GM18951 (cell line): ENCODE measurements at regions not wholly inside any gene's neighbourhood (a gene's known extent, or its start where the extent isn't known, plus 50 kb on each side); places are given as distances from the start of the nearest gene placed in this dataset.

Experiments used
- POLR2A ChIP-seq: IDR thresholded peaks from 4 replicates; pipeline ENCODE4 v1.6.1; 2011; ENCODE audit warnings: mild to moderate bottlenecking; ENCODE audit not compliant: insufficient read length, insufficient read depth; ENCODE audit errors: extremely low read depth
- in situ Hi-C: fragments of 300-500 bp; cut with MboI; formaldehyde crosslinking; loops from one replicate; pipeline ENCODE4 v1.12.0; 2022; ENCODE audit warnings: low sequenced_read_pairs, mixed read lengths, inconsistent platforms; ENCODE audit not compliant: unreplicated experiment

DNA sequence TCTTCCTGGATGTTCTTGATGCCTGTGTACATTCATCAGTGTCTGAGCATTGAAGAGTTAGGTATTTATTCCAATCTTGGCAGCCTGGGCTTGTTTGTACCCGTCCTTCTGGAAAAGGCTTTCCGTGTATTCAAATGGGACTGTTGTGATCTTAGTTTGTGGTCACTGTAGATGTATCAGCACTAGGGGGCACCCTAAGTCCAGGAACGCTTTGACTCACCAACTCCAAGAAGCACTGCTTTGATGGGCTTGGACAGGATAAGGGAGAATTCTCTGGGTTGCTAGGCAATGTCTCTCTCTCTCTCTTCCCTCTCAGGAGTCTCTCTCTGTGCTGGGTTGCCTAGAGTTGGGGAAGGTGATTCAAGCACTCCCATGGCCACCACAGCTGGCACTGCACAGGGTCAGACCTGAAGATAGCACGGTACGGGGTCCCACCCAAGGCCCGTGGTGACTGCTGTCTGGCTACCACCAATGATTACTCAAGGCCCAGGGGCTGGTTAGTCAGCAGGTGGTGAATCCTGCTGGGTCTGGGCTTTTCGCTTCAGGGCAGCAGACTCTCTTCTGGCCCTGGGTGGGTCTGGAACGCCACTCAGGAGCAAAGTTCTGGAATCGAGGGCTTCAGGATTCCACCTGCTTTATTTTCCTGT lies 211.1 kb upstream of the RGS6 start:
- TF ChIP-seq POLR2A = no peak
- in situ Hi-C loops = no loop called here

DNA sequence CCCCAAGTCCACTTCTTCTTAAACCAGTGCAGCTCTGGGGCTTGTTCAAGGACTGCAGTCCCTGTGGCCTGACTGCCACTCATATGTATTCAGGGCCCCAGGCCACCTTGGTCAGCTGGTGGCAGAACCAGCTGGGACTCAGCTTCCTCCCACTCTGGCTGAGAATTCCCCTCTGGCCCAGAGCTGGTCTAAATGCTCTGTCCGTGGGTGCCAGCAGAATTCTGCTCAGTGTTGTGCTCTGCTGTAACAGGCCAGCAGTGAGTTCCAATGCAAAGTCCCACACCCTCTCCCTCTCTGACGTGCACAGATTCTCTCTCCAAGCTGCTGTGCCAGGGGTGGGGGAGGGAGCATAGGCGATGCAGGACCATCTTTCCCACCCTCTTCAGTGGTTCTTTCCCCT lies 210.4 kb upstream of the RGS6 start:
- in situ Hi-C loops = no loop called here
- no peak for TF ChIP-seq POLR2A

DNA sequence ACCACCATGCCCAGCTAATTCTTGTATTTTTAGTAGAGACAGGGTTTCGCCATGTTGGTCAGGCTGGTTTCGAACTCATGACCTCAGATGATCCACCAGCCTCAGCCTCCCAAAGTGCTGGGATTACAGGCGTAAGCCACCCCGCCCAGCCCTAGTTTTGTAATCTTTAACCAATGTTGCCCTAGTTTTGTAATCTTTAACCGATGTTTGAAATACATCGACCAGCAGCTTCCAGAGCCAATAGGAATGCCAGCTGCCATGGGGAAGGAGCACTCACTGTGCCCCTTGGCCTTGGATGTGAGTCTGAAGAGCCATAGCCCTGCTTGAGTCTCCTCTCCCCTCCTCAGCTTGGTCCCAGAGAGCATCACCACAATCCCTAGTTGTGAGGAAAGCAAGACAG lies 209.3 kb upstream of the RGS6 start:
- in situ Hi-C loops = no loop called here

DNA sequence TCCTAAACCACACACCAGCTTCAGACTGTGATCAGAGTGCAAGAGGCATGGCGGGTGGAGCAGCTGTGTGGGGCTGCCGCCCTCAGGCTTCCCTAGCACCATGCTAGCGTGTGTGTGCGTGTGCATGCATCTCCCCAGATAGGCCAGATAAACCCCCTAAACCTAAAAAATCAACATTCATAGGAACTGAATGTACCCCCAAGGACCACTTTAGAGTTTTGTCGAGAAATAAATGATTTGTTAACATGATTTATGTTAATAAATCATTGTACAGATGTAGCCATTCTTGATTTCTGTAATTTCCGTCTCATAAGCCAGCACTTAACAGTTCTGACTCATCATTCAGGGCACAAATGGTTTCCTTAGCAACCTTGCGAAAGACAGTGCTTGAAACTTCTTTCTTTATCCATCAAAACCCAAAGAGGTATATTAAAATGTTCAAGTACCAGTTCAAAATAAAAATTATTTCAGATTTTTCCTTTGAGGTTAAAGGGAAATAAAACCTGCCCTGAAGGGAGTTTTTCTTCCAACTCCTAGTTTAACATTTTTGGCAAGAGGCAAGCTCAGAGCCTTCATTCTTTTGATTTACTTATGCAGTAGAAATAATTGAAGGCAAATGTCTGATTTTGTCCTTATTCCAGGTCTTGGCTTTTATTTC lies 206.2 kb upstream of the RGS6 start:
- TF ChIP-seq POLR2A = no peak
- in situ Hi-C loops = no loop called here

More for the DNA sequence above, 209.3 kb upstream of the RGS6 start:
- no peak for TF ChIP-seq POLR2A

DNA sequence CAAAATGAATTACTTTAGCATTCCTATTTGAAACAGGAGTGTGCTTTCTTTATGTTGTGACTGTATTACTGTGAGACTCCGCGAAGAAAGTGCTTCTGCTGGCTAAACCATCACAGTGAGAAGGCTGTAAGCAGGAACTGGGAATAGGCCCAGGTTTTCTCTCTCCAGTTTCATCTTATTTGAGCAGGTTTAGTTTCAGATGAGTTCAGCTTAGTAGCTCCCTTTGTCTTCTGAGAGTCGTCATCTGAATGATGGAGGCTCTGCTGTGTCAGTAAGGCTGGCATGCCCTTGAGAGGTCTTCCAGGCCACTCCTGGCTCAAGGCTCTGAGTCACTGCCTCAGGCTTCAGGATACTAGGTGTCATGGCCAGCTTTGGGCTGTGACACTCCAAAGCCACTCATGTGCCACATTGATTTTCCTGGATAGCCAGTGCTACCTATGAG lies 205.6 kb upstream of the RGS6 start:
- in situ Hi-C loops = no loop called here
- no peak for TF ChIP-seq POLR2A

DNA sequence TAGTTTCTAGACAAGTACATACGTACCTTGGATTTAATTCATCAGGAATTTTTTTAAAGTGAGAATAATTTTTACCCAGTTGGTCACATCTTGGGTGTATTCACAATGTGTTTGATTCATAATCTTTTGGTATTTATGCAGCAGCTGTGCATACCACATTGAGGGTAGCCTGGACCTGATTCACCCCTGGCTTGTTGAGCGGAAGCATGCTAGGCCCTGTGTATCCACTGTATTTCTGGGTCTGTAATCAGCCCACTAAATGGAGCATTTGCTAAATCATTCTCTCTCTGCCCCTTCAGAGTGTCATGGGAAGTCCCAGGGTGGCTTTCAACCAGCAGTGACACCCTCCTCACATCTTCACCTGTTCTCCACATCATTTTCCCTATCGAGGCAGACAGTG lies 203.8 kb upstream of the RGS6 start:
- in situ Hi-C loops = no loop called here
- no peak for TF ChIP-seq POLR2A

DNA sequence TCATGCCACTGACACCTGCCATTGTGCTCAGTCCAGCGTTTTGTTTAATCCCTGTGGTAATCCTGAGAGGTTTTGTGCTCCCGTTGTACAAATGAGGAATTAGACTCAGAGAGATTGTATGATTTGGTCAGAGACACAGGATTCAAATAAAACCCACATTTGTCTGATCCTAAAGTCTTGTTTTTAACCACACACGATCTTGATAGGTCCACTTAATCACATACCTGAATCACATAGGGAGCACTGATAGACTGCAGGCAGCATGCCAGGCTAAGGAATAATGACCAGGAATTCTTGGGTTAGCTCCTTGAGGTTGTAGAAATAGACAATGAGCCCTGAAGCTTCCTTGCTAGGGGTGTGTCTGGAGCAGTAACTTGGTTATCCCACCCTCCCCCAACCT lies 202.6 kb upstream of the RGS6 start:
- in situ Hi-C loops = no loop called here
- no peak for TF ChIP-seq POLR2A

DNA sequence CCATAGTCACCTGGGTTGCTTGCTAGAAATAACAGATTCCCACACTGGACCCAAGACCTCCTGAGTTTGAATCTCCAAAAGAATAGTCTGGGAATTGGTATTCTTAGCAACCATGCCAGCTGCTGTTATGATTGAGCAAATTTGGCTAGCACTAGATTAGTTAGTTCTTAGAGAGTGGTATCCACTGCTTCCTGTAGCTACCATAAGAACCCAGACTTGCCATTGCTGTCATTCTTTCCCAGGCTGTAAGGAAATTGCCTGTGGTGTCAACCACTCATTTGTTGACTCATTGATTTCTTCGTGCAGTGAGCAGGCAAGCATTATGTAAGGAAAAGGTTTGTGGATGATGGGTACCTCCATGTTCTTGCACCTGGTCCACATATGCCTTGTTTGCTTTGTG lies 201.8 kb upstream of the RGS6 start:
- in situ Hi-C loops = loop anchor here (10.0 kb wide), 1 partner anchor 406 kb away; the partner anchor contains the start of gene SIPA1L1
- no peak for TF ChIP-seq POLR2A

DNA sequence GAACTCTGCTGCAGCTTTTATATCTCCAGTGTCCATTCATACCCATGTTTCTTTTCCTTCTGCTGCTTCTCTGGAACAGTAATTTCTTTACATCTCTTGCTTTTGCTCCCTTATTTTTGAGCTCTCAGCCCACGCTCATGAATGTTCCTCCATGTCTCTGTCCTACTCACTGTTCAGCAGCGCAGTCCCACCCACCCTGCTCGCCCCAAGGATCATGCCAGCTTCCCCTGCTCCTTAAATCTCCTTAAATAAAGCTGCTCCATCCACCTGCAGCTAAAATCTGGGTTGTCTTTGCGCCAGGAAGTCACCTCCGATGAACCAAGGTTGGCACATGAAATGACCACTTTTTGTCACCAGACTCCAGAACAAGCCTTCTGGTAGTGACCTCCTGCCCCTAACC lies 201.1 kb upstream of the RGS6 start:
- in situ Hi-C loops = loop anchor here (10.0 kb wide), 1 partner anchor 406 kb away; the partner anchor contains the start of gene SIPA1L1
- no peak for TF ChIP-seq POLR2A

DNA sequence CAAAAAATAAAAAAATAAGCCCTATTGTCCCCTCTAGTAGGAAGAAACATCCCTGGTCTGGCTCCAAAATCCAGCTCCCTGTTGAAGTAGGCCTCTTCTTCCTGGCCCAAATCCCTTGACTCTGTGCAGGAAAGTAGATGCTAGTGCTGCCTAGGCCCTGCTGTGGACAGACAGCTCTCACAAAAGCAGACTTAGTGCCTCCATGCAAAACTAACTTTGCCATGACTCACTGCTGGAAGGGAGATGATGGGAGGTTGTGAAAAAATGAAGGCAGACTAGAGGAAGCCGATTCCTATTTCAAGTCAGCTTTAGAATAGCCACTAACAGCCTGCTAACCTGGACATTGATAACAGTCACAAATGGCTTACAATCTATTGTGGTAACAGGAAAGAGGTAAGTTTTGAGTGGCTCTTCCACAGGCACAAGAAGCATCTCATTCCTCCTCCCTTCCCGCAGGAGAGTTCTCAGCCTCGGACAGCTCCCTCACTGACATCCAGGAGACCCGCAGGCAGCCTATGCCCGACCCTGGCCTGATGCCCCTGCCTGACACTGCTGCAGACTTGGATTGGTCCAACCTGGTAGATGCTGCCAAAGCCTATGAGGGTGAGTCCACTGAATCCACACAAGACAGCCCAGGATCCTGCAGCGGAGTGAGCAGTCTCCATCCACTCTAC lies 198.9 kb upstream of the RGS6 start:
- in situ Hi-C loops = loop anchor here (10.0 kb wide), 1 partner anchor 409 kb away; the partner anchor contains the start of gene SIPA1L1
- TF ChIP-seq POLR2A = no peak

DNA sequence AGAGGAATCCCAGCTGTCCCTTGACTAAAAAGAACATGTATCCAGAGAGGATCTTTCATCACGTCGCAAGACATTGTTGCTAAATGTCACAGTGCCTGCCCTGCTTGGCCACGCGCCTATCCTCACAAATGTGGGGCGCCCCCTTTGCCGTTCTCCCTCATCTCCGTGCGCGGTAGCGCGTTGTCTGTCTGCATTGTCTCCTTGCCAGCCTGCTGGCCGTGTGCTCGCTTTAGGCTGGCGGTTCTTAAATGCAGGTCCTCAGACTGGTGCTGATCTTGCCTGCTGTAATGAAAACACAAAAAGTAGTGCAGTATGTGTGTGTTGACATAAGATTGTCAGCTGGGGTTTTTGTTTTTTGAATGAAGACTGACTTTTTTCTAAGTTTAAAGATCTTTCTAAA lies 198.2 kb upstream of the RGS6 start:
- no peak for TF ChIP-seq POLR2A
- in situ Hi-C loops = loop anchor here (10.0 kb wide), 1 partner anchor 409 kb away; the partner anchor contains the start of gene SIPA1L1

DNA sequence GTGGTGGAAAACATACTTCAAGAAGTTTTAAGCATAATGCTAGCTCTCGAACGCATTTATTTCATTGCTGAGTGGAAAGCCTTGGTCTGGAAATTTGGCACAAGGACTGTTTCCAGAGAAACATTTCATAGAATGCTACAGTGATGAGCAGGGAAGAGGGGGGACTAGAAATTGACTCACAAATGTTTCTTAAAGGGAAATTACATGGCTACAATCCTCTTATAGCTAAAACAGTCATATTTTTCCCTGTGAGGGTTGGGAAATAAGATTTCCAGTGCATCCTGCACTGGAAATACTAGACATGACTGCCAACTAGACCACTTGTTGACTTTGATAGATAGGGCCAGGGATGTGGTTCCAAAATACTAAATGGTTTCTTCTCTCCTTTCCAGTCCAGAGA lies 197.3 kb upstream of the RGS6 start:
- in situ Hi-C loops = loop anchor here (10.0 kb wide), 1 partner anchor 410 kb away; the partner anchor contains the start of gene SIPA1L1
- TF ChIP-seq POLR2A = no peak

DNA sequence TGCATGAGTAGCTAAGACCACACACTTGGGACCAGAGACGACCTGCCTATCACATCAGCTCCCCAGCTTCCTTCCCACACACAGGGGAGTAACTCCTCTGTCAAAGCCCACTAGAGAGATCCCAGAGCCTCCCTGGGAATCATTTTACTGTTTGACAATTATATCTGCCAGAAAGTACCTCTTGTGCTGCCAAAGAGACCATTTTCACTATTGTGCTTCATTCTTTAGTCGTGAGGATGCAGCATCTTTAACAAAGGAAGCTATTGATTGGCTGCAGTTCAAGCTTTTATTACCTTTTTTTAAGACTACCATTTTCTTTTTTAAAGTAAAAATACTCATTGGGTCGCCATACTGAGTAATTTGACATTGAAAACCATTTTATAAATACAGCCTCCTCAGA lies 194.5 kb upstream of the RGS6 start:
- in situ Hi-C loops = loop anchor here (10.0 kb wide), 1 partner anchor 413 kb away; the partner anchor contains the start of gene SIPA1L1

More for the DNA sequence above, 194.5 kb upstream of the RGS6 start:
- TF ChIP-seq POLR2A = no peak
